ENCODE measurements at regions not wholly inside any gene's neighbourhood (a gene's known extent, or its start where the extent isn't known, plus 50 kb on each side); places are given as distances from the start of the nearest gene placed in this dataset.

GRCh38 chrX:9393571-9393970, 71.3 kb upstream of the TBL1X start:
- no peak for TF ChIP-seq CTCF (conservative IDR thresholded peaks at IDR 0.05; ENCODE audit: low read length)
- TF ChIP-seq EZH2phosphoT487 (IDR thresholded peaks at IDR 0.05; ENCODE audit: borderline replicate concordance) = no peak
